ENCODE measurements at regions not wholly inside any gene's neighbourhood (a gene's known extent, or its start where the extent isn't known, plus 50 kb on each side); places are given as distances from the start of the nearest gene placed in this dataset.

- DNase-seq, result no peak
These were observed 1957.3 kb downstream of the NCAM2 start for GRCh38 chr21:22955559-22955958.

GRCh38 chr21:22961258-22961657 lies 1963.0 kb downstream of the NCAM2 start:
- DNase-seq, result no peak

GRCh38 chr21:22965455-22966135 lies 1967.4 kb downstream of the NCAM2 start:
- DNase-seq, result no peak

- DNase-seq, result no peak
These were observed 1983.6 kb downstream of the NCAM2 start for GRCh38 chr21:22981819-22982218.

- DNase-seq, result no peak
These were observed 1994.9 kb downstream of the NCAM2 start for GRCh38 chr21:22993144-22993543.

- no peak for DNase-seq
These were observed 1995.8 kb downstream of the NCAM2 start for GRCh38 chr21:22993822-22994574.

GRCh38 chr21:23003951-23004350 lies 2005.7 kb downstream of the NCAM2 start:
- no peak for DNase-seq

GRCh38 chr21:23008601-23009202 lies 2010.5 kb downstream of the NCAM2 start:
- DNase-seq, result no peak

GRCh38 chr21:23009360-23009759 lies 2011.2 kb downstream of the NCAM2 start:
- no peak for DNase-seq

- no peak for DNase-seq
These were observed 2015.8 kb downstream of the NCAM2 start for GRCh38 chr21:23014021-23014420.

GRCh38 chr21:23016617-23017016 lies 2018.4 kb downstream of the NCAM2 start:
- no peak for DNase-seq

- DNase-seq, result no peak
These were observed 2019.8 kb downstream of the NCAM2 start for GRCh38 chr21:23017989-23018388.

GRCh38 chr21:23020969-23021368 lies 2022.8 kb downstream of the NCAM2 start:
- DNase-seq, result no peak

GRCh38 chr21:23021481-23021880 lies 2023.3 kb downstream of the NCAM2 start:
- DNase-seq, result no peak

- DNase-seq, result peak; percentile 38
These were observed 2028.7 kb downstream of the NCAM2 start for GRCh38 chr21:23026878-23027277.

- DNase-seq, result no peak
These were observed 2041.6 kb downstream of the NCAM2 start for GRCh38 chr21:23039846-23040245.

- DNase-seq, result no peak
These were observed 2047.7 kb downstream of the NCAM2 start for GRCh38 chr21:23045955-23046354.

- no peak for DNase-seq
These were observed 2069.5 kb downstream of the NCAM2 start for GRCh38 chr21:23067672-23068071.

- DNase-seq, result no peak
These were observed 2085.0 kb downstream of the NCAM2 start for GRCh38 chr21:23083242-23083641.

- no peak for DNase-seq
These were observed 2095.1 kb downstream of the NCAM2 start for GRCh38 chr21:23093259-23093658.

- no peak for DNase-seq
These were observed 2101.0 kb downstream of the NCAM2 start for GRCh38 chr21:23099185-23099584.

GRCh38 chr21:23101111-23101510 lies 2102.9 kb downstream of the NCAM2 start:
- DNase-seq, result no peak

- no peak for DNase-seq
These were observed 2110.3 kb downstream of the NCAM2 start for GRCh38 chr21:23108533-23108932.

GRCh38 chr21:23111070-23111600 lies 2112.9 kb downstream of the NCAM2 start:
- DNase-seq, result peak; percentile 21

Data from COR-L47 (cell line).